ENCODE measurements at regions not wholly inside any gene's neighbourhood (a gene's known extent, or its start where the extent isn't known, plus 50 kb on each side); places are given as distances from the start of the nearest gene placed in this dataset.
"Not testable (repeated sequence)": the region's sequence is repeated elsewhere in the genome, so short reads cannot be mapped to it uniquely, and the experiment has no call there.

- H3K27me3 ChIP-seq, H3K9me3 ChIP-seq, H3K4me3 ChIP-seq, DNase-seq, H3K36me3 ChIP-seq: not testable (repeated sequence)
Observed at GRCh38 chr3:103564116-103564515, 1129.3 kb downstream of the ZPLD1 start.

- Histone ChIP-seq H3K4me3 (no peak overlapping the region), H3K27me3 (no peaks in the 10 kb centered on the region), H3K36me3 (no peaks in the 10 kb centered on the region), H3K9me3 (no peaks in the 10 kb centered on the region)
- DNase-seq = no peak
Observed at GRCh38 chr3:103585809-103586208, 1151.0 kb downstream of the ZPLD1 start.

- no peak overlapping the region for H3K4me3 ChIP-seq
- H3K27me3 ChIP-seq = no peaks in the 10 kb centered on the region
- H3K9me3 ChIP-seq = no peaks in the 10 kb centered on the region
- H3K36me3 ChIP-seq = no peaks in the 10 kb centered on the region
- DNase-seq = no peak
Observed at GRCh38 chr3:103589770-103590169, 1155.0 kb downstream of the ZPLD1 start.

GRCh38 chr3:103600844-103601243 is 1166.0 kb downstream of the ZPLD1 start:
- no peaks in the 10 kb centered on the region for H3K9me3 ChIP-seq
- H3K4me3 ChIP-seq = no peak overlapping the region
- H3K36me3 ChIP-seq = no peaks in the 10 kb centered on the region
- H3K27me3 ChIP-seq = no peaks in the 10 kb centered on the region
- no peak for DNase-seq

GRCh38 chr3:103601666-103602065 is 1166.9 kb downstream of the ZPLD1 start:
- Histone ChIP-seq H3K4me3 (no peak overlapping the region), H3K36me3 (no peaks in the 10 kb centered on the region), H3K27me3 (no peaks in the 10 kb centered on the region), H3K9me3 (no peaks in the 10 kb centered on the region)
- no peak for DNase-seq

- H3K36me3 ChIP-seq = no peaks in the 10 kb centered on the region
- H3K4me3 ChIP-seq = no peak overlapping the region
- no peak for DNase-seq
- H3K27me3 ChIP-seq = no peaks in the 10 kb centered on the region
- H3K9me3 ChIP-seq = no peaks in the 10 kb centered on the region
Observed at GRCh38 chr3:103609472-103609871, 1174.7 kb downstream of the ZPLD1 start.

GRCh38 chr3:103613397-103614156 is 1178.8 kb downstream of the ZPLD1 start:
- H3K4me3 ChIP-seq = no peak overlapping the region
- no peaks in the 10 kb centered on the region for H3K27me3 ChIP-seq
- DNase-seq = no peak
- H3K36me3 ChIP-seq = no peaks in the 10 kb centered on the region
- no peaks in the 10 kb centered on the region for H3K9me3 ChIP-seq

- no peaks in the 10 kb centered on the region for H3K27me3 ChIP-seq
- no peaks in the 10 kb centered on the region for H3K36me3 ChIP-seq
- H3K9me3 ChIP-seq = no peaks in the 10 kb centered on the region
- H3K4me3 ChIP-seq = no peak overlapping the region
- DNase-seq = no peak
Observed at GRCh38 chr3:103614719-103615118, 1179.9 kb downstream of the ZPLD1 start.

GRCh38 chr3:103617961-103618360 is 1183.1 kb downstream of the ZPLD1 start:
- Histone ChIP-seq H3K36me3 (no peaks in the 10 kb centered on the region), H3K27me3 (no peaks in the 10 kb centered on the region), H3K4me3 (no peak overlapping the region), H3K9me3 (no peaks in the 10 kb centered on the region)
- no peak for DNase-seq

GRCh38 chr3:103624271-103624670 is 1189.5 kb downstream of the ZPLD1 start:
- Histone ChIP-seq H3K36me3 (no peaks in the 10 kb centered on the region), H3K27me3 (no peaks in the 10 kb centered on the region), H3K9me3 (no peaks in the 10 kb centered on the region), H3K4me3 (no peak overlapping the region)
- no peak for DNase-seq

GRCh38 chr3:103629391-103629790 is 1194.6 kb downstream of the ZPLD1 start:
- Histone ChIP-seq H3K4me3 (no peak overlapping the region), H3K36me3 (no peaks in the 10 kb centered on the region), H3K9me3 (no peaks in the 10 kb centered on the region), H3K27me3 (no peaks in the 10 kb centered on the region)
- no peak for DNase-seq

- H3K4me3 ChIP-seq = no peak overlapping the region
- H3K27me3 ChIP-seq = no peaks in the 10 kb centered on the region
- DNase-seq = no peak
- no peaks in the 10 kb centered on the region for H3K36me3 ChIP-seq
- no peaks in the 10 kb centered on the region for H3K9me3 ChIP-seq
Observed at GRCh38 chr3:103644450-103644849, 1209.6 kb downstream of the ZPLD1 start.

GRCh38 chr3:103653996-103654395 is 1219.2 kb downstream of the ZPLD1 start:
- no peak overlapping the region for H3K4me3 ChIP-seq
- no peak for DNase-seq
- H3K27me3 ChIP-seq = no peaks in the 10 kb centered on the region
- no peaks in the 10 kb centered on the region for H3K36me3 ChIP-seq
- no peaks in the 10 kb centered on the region for H3K9me3 ChIP-seq

- no peaks in the 10 kb centered on the region for H3K27me3 ChIP-seq
- no peaks in the 10 kb centered on the region for H3K36me3 ChIP-seq
- no peaks in the 10 kb centered on the region for H3K9me3 ChIP-seq
- H3K4me3 ChIP-seq = no peak overlapping the region
- no peak for DNase-seq
Observed at GRCh38 chr3:103657756-103658155, 1222.9 kb downstream of the ZPLD1 start.

- Histone ChIP-seq H3K9me3 (no peaks in the 10 kb centered on the region), H3K27me3 (no peaks in the 10 kb centered on the region), H3K4me3 (no peak overlapping the region), H3K36me3 (no peaks in the 10 kb centered on the region)
- DNase-seq = no peak
Observed at GRCh38 chr3:103660810-103661209, 1226.0 kb downstream of the ZPLD1 start.

GRCh38 chr3:103662591-103662990 is 1227.8 kb downstream of the ZPLD1 start:
- Histone ChIP-seq H3K27me3 (no peaks in the 10 kb centered on the region), H3K9me3 (no peaks in the 10 kb centered on the region), H3K4me3 (no peak overlapping the region), H3K36me3 (no peaks in the 10 kb centered on the region)
- no peak for DNase-seq

- Histone ChIP-seq H3K36me3 (no peaks in the 10 kb centered on the region), H3K4me3 (no peak overlapping the region), H3K27me3 (no peaks in the 10 kb centered on the region), H3K9me3 (no peaks in the 10 kb centered on the region)
- no peak for DNase-seq
Observed at GRCh38 chr3:103672346-103672745, 1237.5 kb downstream of the ZPLD1 start.

GRCh38 chr3:103684904-103685303 is 1250.1 kb downstream of the ZPLD1 start:
- no peak for DNase-seq
- no peaks in the 10 kb centered on the region for H3K9me3 ChIP-seq
- H3K27me3 ChIP-seq = no peaks in the 10 kb centered on the region
- H3K4me3 ChIP-seq = no peak overlapping the region
- no peaks in the 10 kb centered on the region for H3K36me3 ChIP-seq

GRCh38 chr3:103685939-103686338 is 1251.1 kb downstream of the ZPLD1 start:
- H3K9me3 ChIP-seq = no peaks in the 10 kb centered on the region
- H3K36me3 ChIP-seq = no peaks in the 10 kb centered on the region
- no peaks in the 10 kb centered on the region for H3K27me3 ChIP-seq
- no peak for DNase-seq
- H3K4me3 ChIP-seq = no peak overlapping the region
